SK-N-SH treated with all-trans-retinoic acid at 6 μM for 48 hours (cell line): ENCODE measurements at regions not wholly inside any gene's neighbourhood (a gene's known extent, or its start where the extent isn't known, plus 50 kb on each side); places are given as distances from the start of the nearest gene placed in this dataset.

ENCODE experiments used
- ATAC-seq: fragments of 200-7000 bp; cut with Tn5 transposase; 3 replicates; pipeline ENCODE4 v1.9.1; 2020; ENCODE audit warnings: mild to moderate bottlenecking, moderate library complexity
- ARNTL ChIP-seq: fragments of 450-650 bp; formaldehyde crosslinking; IDR thresholded peaks from 2 replicates; pipeline ENCODE4 v1.5.0; 2020; ENCODE audit warnings: low read depth, mild to moderate bottlenecking, moderate library complexity, borderline replicate concordance
- BACH2 ChIP-seq: fragments of 250-450 bp; sonication (Bioruptor Pico); IDR thresholded peaks from 2 replicates; pipeline ENCODE4 v1.9.0; 2021; ENCODE audit warnings: mild to moderate bottlenecking, borderline replicate concordance
- CREB5 ChIP-seq: fragments of 250-450 bp; sonication (Bioruptor Pico); IDR thresholded peaks from 2 replicates; pipeline ENCODE4 v1.5.1; 2020; ENCODE audit warnings: low read depth, mild to moderate bottlenecking, moderate library complexity
- CSDC2 ChIP-seq: fragments of 250-450 bp; sonication (Bioruptor Pico); IDR thresholded peaks from 2 replicates; pipeline ENCODE4 v1.5.0; 2020; ENCODE audit warnings: mild to moderate bottlenecking, moderate library complexity
- CSRNP3 ChIP-seq: fragments of 250-450 bp; sonication (Bioruptor Pico); IDR thresholded peaks from 2 replicates; pipeline ENCODE4 v1.5.1; 2021; ENCODE audit warnings: mild to moderate bottlenecking, moderate library complexity
- ESRRG ChIP-seq: fragments of 250-450 bp; sonication (Bioruptor Pico); IDR thresholded peaks from 2 replicates; pipeline ENCODE4 v1.6.1; 2021; ENCODE audit warnings: mild to moderate bottlenecking
- ISL1 ChIP-seq: fragments of 250-450 bp; sonication (Bioruptor Pico); IDR thresholded peaks from 2 replicates; pipeline ENCODE4 v2.1.2; 2022; ENCODE audit warnings: mild to moderate bottlenecking, moderate library complexity
- OSR1 ChIP-seq: fragments of 250-450 bp; sonication (Bioruptor Pico); IDR thresholded peaks from 2 replicates; pipeline ENCODE4 v1.8.0; 2022; ENCODE audit warnings: moderate library complexity, mild to moderate bottlenecking, inconsistent platforms
- PATZ1 ChIP-seq: fragments of 250-450 bp; sonication (Bioruptor Pico); IDR thresholded peaks from 2 replicates; pipeline ENCODE4 v1.8.0; 2020; ENCODE audit warnings: mild to moderate bottlenecking, moderate library complexity, borderline replicate concordance
- POU6F1 ChIP-seq: fragments of 250-450 bp; sonication (Bioruptor Pico); IDR thresholded peaks from 2 replicates; pipeline ENCODE4 v1.8.0; 2021; ENCODE audit warnings: low read depth, mild to moderate bottlenecking, moderate library complexity, borderline replicate concordance
- SNAI2 ChIP-seq: fragments of 250-450 bp; sonication (Bioruptor Pico); IDR thresholded peaks from 2 replicates; pipeline ENCODE4 v1.5.0; 2020; ENCODE audit warnings: mild to moderate bottlenecking, moderate library complexity
- TCF4 ChIP-seq: fragments of 250-450 bp; sonication (Bioruptor Pico); IDR thresholded peaks from 2 replicates; pipeline ENCODE4 v1.8.0; 2021; ENCODE audit warnings: mild to moderate bottlenecking, moderate library complexity, borderline replicate concordance
- TOX ChIP-seq: fragments of 250-450 bp; sonication (Bioruptor Pico); IDR thresholded peaks from 2 replicates; pipeline ENCODE4 v1.8.0; 2021; ENCODE audit warnings: mild to moderate bottlenecking, moderate library complexity, borderline replicate concordance
- ZC3H10 ChIP-seq: fragments of 250-450 bp; sonication (Bioruptor Pico); IDR thresholded peaks from 2 replicates; pipeline ENCODE4 v1.5.1; 2021; ENCODE audit warnings: mild to moderate bottlenecking, moderate library complexity
- ZFP3 ChIP-seq: fragments of 250-450 bp; sonication (Bioruptor Pico); IDR thresholded peaks from 2 replicates; pipeline ENCODE4 v1.5.0; 2020; ENCODE audit warnings: mild to moderate bottlenecking, moderate library complexity
- ZFP30 ChIP-seq: fragments of 450-650 bp; formaldehyde crosslinking; IDR thresholded peaks from 2 replicates; pipeline ENCODE4 v1.5.0; 2022; ENCODE audit warnings: mild to moderate bottlenecking, moderate library complexity
- ZNF565 ChIP-seq: fragments of 450-650 bp; formaldehyde crosslinking; conservative IDR thresholded peaks from 2 replicates; pipeline ENCODE4 v1.5.0; 2020; ENCODE audit warnings: low read depth, mild to moderate bottlenecking, moderate library complexity
- ZNF70 ChIP-seq: fragments of 450-650 bp; formaldehyde crosslinking; IDR thresholded peaks from 2 replicates; pipeline ENCODE4 v1.5.0; 2020; ENCODE audit warnings: mild to moderate bottlenecking, moderate library complexity
- ZNF8 ChIP-seq: fragments of 450-650 bp; formaldehyde crosslinking; IDR thresholded peaks from 2 replicates; pipeline ENCODE4 v1.5.0; 2020; ENCODE audit warnings: mild to moderate bottlenecking, moderate library complexity

- ATAC-seq, result no peak
- TF ChIP-seq CSRNP3 (CRISPR knock-in tag) (no peak), ARNTL (CRISPR knock-in tag) (no peak), CSDC2 (CRISPR knock-in tag) (no peak), ZNF8 (CRISPR knock-in tag) (no peak)
Observed at GRCh38 chr5:40276426-40277102, 403.2 kb upstream of the PTGER4 start.

GRCh38 chr5:40274568-40274967 is 405.1 kb upstream of the PTGER4 start:
- TF ChIP-seq ZFP30 (CRISPR knock-in tag) (no peak), ESRRG (CRISPR knock-in tag) (no peak), CSRNP3 (CRISPR knock-in tag) (no peak), CSDC2 (CRISPR knock-in tag) (no peak), TCF4 (no peak)
- ATAC-seq, result no peak

GRCh38 chr5:40273936-40274335 is 405.8 kb upstream of the PTGER4 start:
- ATAC-seq, result no peak
- TF ChIP-seq PATZ1 (CRISPR knock-in tag), result no peak
- no peak for TF ChIP-seq CSRNP3 (CRISPR knock-in tag)
- no peak for TF ChIP-seq ARNTL (CRISPR knock-in tag)
- no peak for TF ChIP-seq TCF4
- no peak for TF ChIP-seq POU6F1 (CRISPR knock-in tag)
- TF ChIP-seq ZFP3 (CRISPR knock-in tag), result no peak
- TF ChIP-seq CREB5 (CRISPR knock-in tag), result no peak
- TF ChIP-seq ZNF8 (CRISPR knock-in tag), result no peak
- no peak for TF ChIP-seq SNAI2 (CRISPR knock-in tag)
- TF ChIP-seq BACH2, result no peak
- TF ChIP-seq ISL1 (CRISPR knock-in tag), result no peak
- no peak for TF ChIP-seq TOX (CRISPR knock-in tag)
- no peak for TF ChIP-seq ESRRG (CRISPR knock-in tag)
- TF ChIP-seq ZNF565 (CRISPR knock-in tag), result no peak
- TF ChIP-seq OSR1 (CRISPR knock-in tag), result no peak
- no peak for TF ChIP-seq ZC3H10
- no peak for TF ChIP-seq ZFP30 (CRISPR knock-in tag)
- no peak for TF ChIP-seq CSDC2 (CRISPR knock-in tag)
- TF ChIP-seq, all 23 proteins: peak for 0

GRCh38 chr5:40271476-40271875 is 408.2 kb upstream of the PTGER4 start:
- no peak for ATAC-seq
- no peak for TF ChIP-seq ISL1 (CRISPR knock-in tag)
- TF ChIP-seq POU6F1 (CRISPR knock-in tag), result no peak
- no peak for TF ChIP-seq OSR1 (CRISPR knock-in tag)
- no peak for TF ChIP-seq ZNF70
- no peak for TF ChIP-seq ZNF8 (CRISPR knock-in tag)
- no peak for TF ChIP-seq TCF4
- TF ChIP-seq BACH2, result no peak
- no peak for TF ChIP-seq CREB5 (CRISPR knock-in tag)
- TF ChIP-seq ZC3H10, result no peak
- TF ChIP-seq CSRNP3 (CRISPR knock-in tag), result no peak
